K562 (cell line): ENCODE measurements at regions not wholly inside any gene's neighbourhood (a gene's known extent, or its start where the extent isn't known, plus 50 kb on each side); places are given as distances from the start of the nearest gene placed in this dataset.
A peak's percentile ranks its signal among the peaks of the same experiment; 100 is the strongest.

Experiments
- BDP1 ChIP-seq: IDR thresholded peaks from 3 replicates; pipeline ENCODE4 v1.6.1; 2011; ENCODE audit not compliant: insufficient read length, insufficient read depth
- BHLHE40 ChIP-seq: IDR thresholded peaks from 2 replicates; pipeline ENCODE4 v1.6.1; 2011; ENCODE audit warnings: low read length, improper control_type of control experiment
- CAMTA2 ChIP-seq: fragments of 250-450 bp; sonication (Bioruptor Pico); conservative IDR thresholded peaks from 2 replicates; pipeline ENCODE4 v1.5.1; 2022
- CCNT2 ChIP-seq: IDR thresholded peaks from 2 replicates; pipeline ENCODE4 v1.6.1; 2011; ENCODE audit warnings: borderline replicate concordance, low read depth, mild to moderate bottlenecking, moderate library complexity, mixed read lengths, low read length; ENCODE audit not compliant: insufficient read length; ENCODE audit errors: extremely low read depth
- FOXA3 ChIP-seq, 2 experiments: fragments of 450-650 bp in 1 of 2; sonication (generic) in 1 of 2; formaldehyde crosslinking; IDR thresholded peaks in 1 of 2; conservative IDR thresholded peaks in 1 of 2; 2 replicates each; pipeline versions ENCODE4 v1.4.0 to v1.8.0; 2020 to 2022; ENCODE audit warnings: mild to moderate bottlenecking in 2 of 2, missing genetic modification reagents in 1 of 2
- JUND ChIP-seq, 2 experiments: IDR thresholded peaks; 2 replicates in 1 of 2; 3 replicates in 1 of 2; pipeline ENCODE4 v1.6.1; 2011; ENCODE audit warnings: borderline replicate concordance in 2 of 2, low read depth in 2 of 2, low read length in 2 of 2, improper control_type of control experiment in 1 of 2, missing biosample characterization in 1 of 2, missing genetic modification characterization in 1 of 2, missing genetic modification reagents in 1 of 2
- LEF1 ChIP-seq: fragments of 450-650 bp; IDR thresholded peaks from 2 replicates; pipeline ENCODE4 v1.6.1; 2016; ENCODE audit warnings: mild to moderate bottlenecking
- MIER1 ChIP-seq: fragments of 450-650 bp; IDR thresholded peaks from 2 replicates; pipeline ENCODE4 v1.6.1; 2016; ENCODE audit warnings: antibody characterized with exemption, mild to moderate bottlenecking, low read depth
- NFE2 ChIP-seq: IDR thresholded peaks from 2 replicates; pipeline ENCODE4 v1.6.1; 2014; ENCODE audit warnings: antibody characterized with exemption, low read depth
- NR2F6 ChIP-seq: fragments of 450-650 bp; formaldehyde crosslinking; IDR thresholded peaks from 2 replicates; pipeline ENCODE4 v1.4.0; 2020; ENCODE audit warnings: mild to moderate bottlenecking
- POLR3A ChIP-seq: IDR thresholded peaks from 2 replicates; pipeline ENCODE4 v1.6.1; 2011; ENCODE audit warnings: borderline replicate concordance, mild to moderate bottlenecking, moderate library complexity; ENCODE audit not compliant: insufficient read length, insufficient read depth; ENCODE audit errors: extremely low read depth
- RCOR1 ChIP-seq, 2 experiments: IDR thresholded peaks; 2 replicates each; pipeline ENCODE4 v1.6.1; 2012; ENCODE audit warnings: low read depth in 2 of 2, low read length in 2 of 2, borderline replicate concordance in 1 of 2, improper control_type of control experiment in 1 of 2
- SAFB2 ChIP-seq: fragments of 200-400 bp; formaldehyde crosslinking; IDR thresholded peaks from 2 replicates; pipeline ENCODE4 v1.6.1; 2018; ENCODE audit warnings: borderline replicate concordance, low read length, low read depth, moderate library complexity; ENCODE audit not compliant: severe bottlenecking
- SETDB1 ChIP-seq: IDR thresholded peaks from one replicate; pipeline ENCODE4 v1.6.1; 2012; ENCODE audit warnings: low read length, control low read depth, inconsistent platforms
- SMC3 ChIP-seq: conservative IDR thresholded peaks from 2 replicates; pipeline ENCODE4 v1.6.1; 2011; ENCODE audit warnings: low read depth, low read length, improper control_type of control experiment; ENCODE audit not compliant: insufficient read depth
- SOX6 ChIP-seq: fragments of 450-650 bp; IDR thresholded peaks from 2 replicates; pipeline ENCODE4 v1.6.1; 2014; ENCODE audit warnings: mild to moderate bottlenecking
- SRSF9 ChIP-seq: fragments of 200-400 bp; formaldehyde crosslinking; IDR thresholded peaks from 2 replicates; pipeline ENCODE4 v1.6.1; 2017; ENCODE audit warnings: low read depth, low read length, borderline replicate concordance
- TFE3 ChIP-seq: fragments of 450-650 bp; formaldehyde crosslinking; IDR thresholded peaks from 2 replicates; pipeline ENCODE4 v1.4.0; 2020; ENCODE audit warnings: mild to moderate bottlenecking, mixed read lengths
- XRCC4 ChIP-seq: IDR thresholded peaks from one replicate; pipeline ENCODE4 v1.6.1; 2011; ENCODE audit not compliant: insufficient read depth, insufficient read length; ENCODE audit errors: extremely low read depth
- ZNF23 ChIP-seq: fragments of 250-450 bp; sonication (Bioruptor Pico); IDR thresholded peaks from 2 replicates; pipeline ENCODE4 v1.4.0; 2020; ENCODE audit warnings: mild to moderate bottlenecking
- ZNF311 ChIP-seq: fragments of 250-450 bp; sonication (Bioruptor Pico); IDR thresholded peaks from 2 replicates; pipeline ENCODE4 v1.4.0; 2020; ENCODE audit warnings: mild to moderate bottlenecking, moderate library complexity
- TF ChIP-seq, protein P1 (sequence below): IDR thresholded peaks from 2 replicates; pipeline ENCODE4 v1.6.1; 2012; ENCODE audit warnings: low read depth, low read length, improper control_type of control experiment, borderline replicate concordance

- TF ChIP-seq, protein P1, sequence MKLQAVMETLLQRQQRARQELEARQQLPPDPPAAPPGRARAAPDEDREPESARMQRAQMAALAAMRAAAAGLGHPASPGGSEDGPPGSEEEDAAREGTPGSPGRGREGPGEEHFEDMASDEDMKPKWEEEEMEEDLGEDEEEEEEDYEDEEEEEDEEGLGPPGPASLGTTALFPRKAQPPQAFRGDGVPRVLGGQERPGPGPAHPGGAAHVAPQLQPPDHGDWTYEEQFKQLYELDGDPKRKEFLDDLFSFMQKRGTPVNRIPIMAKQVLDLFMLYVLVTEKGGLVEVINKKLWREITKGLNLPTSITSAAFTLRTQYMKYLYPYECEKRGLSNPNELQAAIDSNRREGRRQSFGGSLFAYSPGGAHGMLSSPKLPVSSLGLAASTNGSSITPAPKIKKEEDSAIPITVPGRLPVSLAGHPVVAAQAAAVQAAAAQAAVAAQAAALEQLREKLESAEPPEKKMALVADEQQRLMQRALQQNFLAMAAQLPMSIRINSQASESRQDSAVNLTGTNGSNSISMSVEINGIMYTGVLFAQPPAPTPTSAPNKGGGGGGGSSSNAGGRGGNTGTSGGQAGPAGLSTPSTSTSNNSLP, result peak; percentile 15; the same call in 1 of the 2 replicates
- TF ChIP-seq POLR3A (no peak), CAMTA2 (CRISPR knock-in tag) (no peak), BHLHE40 (0 out of 2 replicates have a peak, but pooled peaks have one; percentile 6), FOXA3 (CRISPR knock-in tag; conservative IDR thresholded peaks at IDR 0.05 in 1 of 2, IDR thresholded peaks at IDR 0.05 in 1 of 2) (peak; percentile 95 to 99), NFE2 (peak; percentile 39; the same call in 1 of the 2 replicates), SMC3 (no peak), TFE3 (CRISPR knock-in tag) (no peak), BDP1 (no peak), SOX6 (peak; percentile 68; the same call in 1 of the 2 replicates), JUND (IDR thresholded peaks at IDR 0.05; ENCODE audit: borderline replicate concordance, low read depth, low read length) (peak; percentile 98), JUND (tag; IDR thresholded peaks at IDR 0.05; ENCODE audit: borderline replicate concordance, low read depth, low read length) (peak; percentile 99), SETDB1 (no peak), CCNT2 (peak; percentile 88), XRCC4 (no peak), LEF1 (peak; percentile 77; the same call in 1 of the 2 replicates), ZNF311 (CRISPR knock-in tag) (no peak), ZNF23 (CRISPR knock-in tag) (no peak), SRSF9 (no peak), SAFB2 (no peak), NR2F6 (no peak), RCOR1 (IDR thresholded peaks at IDR 0.05; ENCODE audit: borderline replicate concordance in 1 of 2, low read depth in 2 of 2, low read length in 2 of 2) (peak in 1 of 2 experiments; percentile 68; a peak in 1 of 4 replicates), MIER1 (no peak)
Measured at GRCh38 chr6:132964101-132964867, 149.9 kb downstream of the RPS12 start (continued).
